K562 (cell line): ENCODE measurements at regions not wholly inside any gene's neighbourhood (a gene's known extent, or its start where the extent isn't known, plus 50 kb on each side); places are given as distances from the start of the nearest gene placed in this dataset.

Experiments used
- ATAC-seq: fragments of 200-7000 bp; cut with Tn5 transposase; 3 replicates; pipeline ENCODE4 v1.9.1; 2020; ENCODE audit warnings: moderate library complexity
- BruUV-seq: library from RNA; stranded (reverse); fragments of 400-500 nt; replicated peaks from 2 replicates; lab custom pipeline; 2021; lab: Mats Ljungman, UMichigan
- CTCF ChIA-PET: fragments of 300-600 bp; formaldehyde crosslinking; extraction: SDS; loops from one replicate; lab custom pipeline; 2021; ENCODE audit warnings: low intra/inter-chr PET ratio; lab: Yijun Ruan, JAX
- POLR2A ChIA-PET: fragments of 300-600, 350-650 bp; sonication (Branson Sonifier 250); formaldehyde crosslinking; extraction: SDS; loops from one replicate; lab custom pipeline; 2021; ENCODE audit warnings: antibody characterized with exemption, inconsistent platforms; lab: Yijun Ruan, JAX
- DNase-seq, 4 experiments: peaks; one replicate each; pipeline versions ENCODE4 v3.0.0 to v3.0.0-alpha.2; 2011 to 2018; ENCODE audit warnings: low spot score in 3 of 4, mixed read lengths in 3 of 4; ENCODE audit errors: extremely low read depth in 1 of 4
- FAIRE-seq: peaks from 2 replicates; lab custom pipeline; 2011; peaks lifted over from hg19 to GRCh38; lab: Jason Lieb, UNC
- H2AFZ ChIP-seq: 2 replicates; pipeline ENCODE4 v1.6.0; 2011; ENCODE audit warnings: low read depth, low read length, control low read depth, inconsistent platforms
- H3K27ac ChIP-seq: fragments of 200-600 bp; 3 replicates; pipeline ENCODE4 v1.8.0; 2011; ENCODE audit warnings: low read depth, mild to moderate bottlenecking, control low read depth, inconsistent platforms, low read length, moderate library complexity, mixed read lengths; ENCODE audit errors: extremely low read depth
- H3K27me3 ChIP-seq, 2 experiments: fragments of 300-600 bp in 1 of 2; 2 replicates in 1 of 2; 3 replicates in 1 of 2; pipeline versions ENCODE4 v1.6.0 to v1.8.0; 2011; ENCODE audit warnings: inconsistent platforms in 2 of 2, low read length in 2 of 2, mild to moderate bottlenecking in 1 of 2, mixed read lengths in 1 of 2, moderate library complexity in 1 of 2; ENCODE audit not compliant: control insufficient read depth in 2 of 2, insufficient read depth in 2 of 2
- H3K36me3 ChIP-seq: fragments of 300-600 bp; 3 replicates; pipeline ENCODE4 v1.8.0; 2011; ENCODE audit warnings: mild to moderate bottlenecking, low read length, inconsistent platforms; ENCODE audit not compliant: control insufficient read depth, insufficient read depth
- H3K4me1 ChIP-seq, 2 experiments: fragments of 200-600 bp in 1 of 2; replicated peaks in 1 of 2; 2 replicates in 1 of 2; 3 replicates in 1 of 2; pipeline versions ENCODE4 v1.5.1 to v1.8.0; 2011; ENCODE audit warnings: inconsistent platforms in 2 of 2, low read length in 2 of 2, mild to moderate bottlenecking in 1 of 2, mixed read lengths in 1 of 2, moderate library complexity in 1 of 2; ENCODE audit not compliant: control insufficient read depth in 2 of 2, insufficient read depth in 2 of 2
- H3K4me2 ChIP-seq: 2 replicates; pipeline ENCODE4 v1.6.1; 2011; ENCODE audit warnings: low read length, control low read depth, inconsistent platforms, mixed read lengths; ENCODE audit not compliant: insufficient read depth
- H3K4me3 ChIP-seq: fragments of 200-600 bp; sonication (generic), shearing (Covaris generic); 2 replicates; pipeline ENCODE4 v1.5.1; 2016; ENCODE audit warnings: control low read depth, inconsistent platforms
- H3K79me2 ChIP-seq: fragments of 200-600 bp; 3 replicates; pipeline ENCODE4 v1.8.0; 2011; ENCODE audit warnings: low read length, inconsistent platforms; ENCODE audit not compliant: control insufficient read depth, insufficient read depth
- H3K9ac ChIP-seq, 2 experiments: 2 replicates each; pipeline versions ENCODE4 v1.6.0 to v1.6.1; 2011; ENCODE audit warnings: low read depth in 2 of 2, low read length in 2 of 2, control low read depth in 1 of 2, inconsistent platforms in 1 of 2, mild to moderate bottlenecking in 1 of 2, mixed read lengths in 1 of 2; ENCODE audit not compliant: insufficient read depth in 1 of 2
- H3K9me1 ChIP-seq: one replicate; pipeline ENCODE4 v1.6.0; 2011; ENCODE audit warnings: inconsistent platforms, mild to moderate bottlenecking, low read length, moderate library complexity; ENCODE audit not compliant: control insufficient read depth, insufficient read depth
- H3K9me3 ChIP-seq: replicated peaks from 2 replicates; pipeline ENCODE4 v1.5.1; 2011; ENCODE audit warnings: low read depth, low read length, inconsistent platforms; ENCODE audit not compliant: control insufficient read depth, insufficient read depth
- H4K20me1 ChIP-seq: replicated peaks from 2 replicates; pipeline ENCODE4 v1.6.1; 2011; ENCODE audit warnings: low read length, inconsistent platforms, mixed read lengths; ENCODE audit not compliant: control insufficient read depth, insufficient read depth
- FOXJ2 ChIP-seq: fragments of 200-800 bp; sonication (Bioruptor generic); IDR thresholded peaks from 2 replicates; pipeline ENCODE4 v1.6.1; 2016; ENCODE audit warnings: missing genetic modification characterization, missing compliant biosample characterization
- HCFC1 ChIP-seq: IDR thresholded peaks from 2 replicates; pipeline ENCODE4 v1.6.1; 2012; ENCODE audit warnings: low read depth, low read length, improper control_type of control experiment
- HINFP ChIP-seq: fragments of 450-650 bp; conservative IDR thresholded peaks from 2 replicates; pipeline ENCODE4 v1.6.1; 2016; ENCODE audit warnings: missing genetic modification characterization, low read depth, mild to moderate bottlenecking, control low read depth, missing compliant biosample characterization
- HMG20B ChIP-seq: fragments of 250-450 bp; sonication (Bioruptor Pico); IDR thresholded peaks from 2 replicates; pipeline ENCODE4 v1.5.0; 2021; ENCODE audit warnings: mild to moderate bottlenecking
- KDM2B ChIP-seq: fragments of 250-450 bp; sonication (Bioruptor Pico); IDR thresholded peaks from 2 replicates; pipeline ENCODE4 v1.8.0; 2021; ENCODE audit warnings: mild to moderate bottlenecking, moderate library complexity
- KLF1 ChIP-seq: fragments of 450-650 bp; IDR thresholded peaks from 2 replicates; pipeline ENCODE4 v1.6.1; 2016; ENCODE audit warnings: missing genetic modification characterization, missing compliant biosample characterization
- KLF16 ChIP-seq: IDR thresholded peaks from 2 replicates; pipeline ENCODE4 v1.6.1; 2016; ENCODE audit warnings: antibody characterized with exemption
- MXD1 ChIP-seq: fragments of 250-450 bp; sonication (Bioruptor Pico); IDR thresholded peaks from 2 replicates; pipeline ENCODE4 v1.8.0; 2021; ENCODE audit warnings: borderline replicate concordance, mild to moderate bottlenecking, moderate library complexity; ENCODE audit not compliant: poor library complexity, severe bottlenecking
- PHF8 ChIP-seq: fragments of 200-600 bp; sonication (generic); IDR thresholded peaks from 2 replicates; pipeline ENCODE4 v1.6.1; 2012; ENCODE audit warnings: mixed run types, mild to moderate bottlenecking, inconsistent platforms, low read length, moderate library complexity, borderline replicate concordance
- PYGO2 ChIP-seq: fragments of 450-650 bp; IDR thresholded peaks from 2 replicates; pipeline ENCODE4 v1.6.1; 2016; ENCODE audit warnings: mild to moderate bottlenecking, missing genetic modification characterization, moderate library complexity, missing compliant biosample characterization
- RBM14 ChIP-seq: fragments of 200-400 bp; formaldehyde crosslinking; IDR thresholded peaks from 2 replicates; pipeline ENCODE4 v1.6.1; 2018; ENCODE audit warnings: low read depth, mild to moderate bottlenecking, low read length, moderate library complexity, borderline replicate concordance; ENCODE audit not compliant: insufficient read depth
- RFX5 ChIP-seq: IDR thresholded peaks from 2 replicates; pipeline ENCODE4 v1.6.1; 2011; ENCODE audit warnings: low read depth, mild to moderate bottlenecking, improper control_type of control experiment, low read length
- TARDBP ChIP-seq: fragments of 450-650 bp; IDR thresholded peaks from 2 replicates; pipeline ENCODE4 v1.6.1; 2016
- ZNF263 ChIP-seq: sonication (generic); formaldehyde crosslinking; IDR thresholded peaks from 2 replicates; pipeline ENCODE4 v1.8.0; 2022; ENCODE audit warnings: mild to moderate bottlenecking, missing genetic modification reagents, borderline replicate concordance
- WGBS: fragments of 100-300 bp; shearing (Covaris generic); methylation state at CpG from one replicate; pipeline ENCODE4 v1.1.6; 2016; ENCODE audit warnings: low coverage, mixed read lengths; ENCODE audit not compliant: insufficient coverage; ENCODE audit errors: missing lambda C conversion rate; 5-methylcytosine and 5-hydroxymethylcytosine counted together
- in situ Hi-C: fragments of 300-500 bp; cut with MboI; formaldehyde crosslinking; loops from 4 replicates; pipeline ENCODE4 v1.15.0; 2018; ENCODE audit warnings: inconsistent platforms, mixed read lengths
- intact Hi-C: fragments of 100-400 bp; cut with micrococcal nuclease; formaldehyde crosslinking; loops from 2 replicates; pipeline ENCODE4 v1.14.2; 2022
- TF ChIP-seq, protein P1 (sequence below): sonication (generic); formaldehyde crosslinking; IDR thresholded peaks from 2 replicates; pipeline ENCODE4 v1.9.0; 2022; ENCODE audit warnings: mild to moderate bottlenecking, missing genetic modification reagents

- no peaks in the 10 kb centered on the region for H3K79me2 ChIP-seq
- no peaks in the 10 kb centered on the region for H3K9me1 ChIP-seq
- in situ Hi-C loops = no loop called here
- peaks cover 0 to 14% of the 10 kb centered on the region in 2 experiments; a peak in 1 of 5 replicates for H3K27me3 ChIP-seq
- ATAC-seq (no peak), FAIRE-seq (no peak), DNase-seq (no peak)
- no peaks in the 10 kb centered on the region for H3K4me1 ChIP-seq
- 2% methylated on average over 6 of the region's 6 CpGs for WGBS
- no peak overlapping the region for H3K9ac ChIP-seq
- H3K4me3 ChIP-seq = no peak overlapping the region
- intact Hi-C loops = no loop called here
- H2AFZ ChIP-seq = no peak overlapping the region
- H3K4me2 ChIP-seq = no peak overlapping the region
- ChIA-PET POLR2A (no interaction called here), CTCF (no interaction called here)
- BruUV-seq = no TSS peak
- H3K36me3 ChIP-seq = no peaks in the 10 kb centered on the region
- TF ChIP-seq TARDBP (no peak), KLF16 (no peak), HCFC1 (no peak), FOXJ2 (tag) (no peak), ZNF263 (CRISPR knock-in tag) (no peak), RFX5 (no peak), KDM2B (CRISPR knock-in tag) (no peak), HINFP (tag) (no peak), HMG20B (CRISPR knock-in tag) (no peak), PHF8 (no peak), KLF1 (tag) (no peak), RBM14 (no peak), PYGO2 (no peak), MXD1 (CRISPR knock-in tag) (no peak)
- TF ChIP-seq, protein P1, sequence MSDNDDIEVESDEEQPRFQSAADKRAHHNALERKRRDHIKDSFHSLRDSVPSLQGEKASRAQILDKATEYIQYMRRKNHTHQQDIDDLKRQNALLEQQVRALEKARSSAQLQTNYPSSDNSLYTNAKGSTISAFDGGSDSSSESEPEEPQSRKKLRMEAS = no peak
- H4K20me1 ChIP-seq = no peaks in the 10 kb centered on the region; the same call in 1 of the 2 replicates
- H3K27ac ChIP-seq = no peak overlapping the region
- no peaks in the 10 kb centered on the region for H3K9me3 ChIP-seq
Observed at GRCh38 chr10:43802988-43803696, 154.5 kb upstream of the ZNF32 start.
